HepG2 (cell line): ENCODE measurements at regions not wholly inside any gene's neighbourhood (a gene's known extent, or its start where the extent isn't known, plus 50 kb on each side); places are given as distances from the start of the nearest gene placed in this dataset.

Experiments used
- ATAC-seq: fragments of 200-7000 bp; cut with Tn5 transposase; 3 replicates; pipeline ENCODE4 v1.9.1; 2020; ENCODE audit warnings: mild to moderate bottlenecking, moderate library complexity
- BruUV-seq: library from RNA; stranded (reverse); fragments of 400-500 nt; replicated peaks from 2 replicates; lab custom pipeline; 2021; lab: Mats Ljungman, UMichigan
- CTCF ChIA-PET: fragments of 300-600 bp; formaldehyde crosslinking; extraction: SDS; loops from one replicate; lab custom pipeline; 2021; ENCODE audit warnings: low total read pairs, inconsistent platforms, low intra/inter-chr PET ratio; lab: Yijun Ruan, JAX
- POLR2A ChIA-PET: fragments of 350-600 bp; sonication (Branson Sonifier 250); formaldehyde crosslinking; loops from one replicate; lab custom pipeline; 2020; ENCODE audit warnings: antibody characterized with exemption, inconsistent platforms; lab: Yijun Ruan, JAX
- DNase-seq: peaks from one replicate; pipeline ENCODE4 v3.0.0-alpha.2; 2015; ENCODE audit warnings: low spot score
- FAIRE-seq: peaks from 3 replicates; lab custom pipeline; 2011; peaks lifted over from hg19 to GRCh38; lab: Jason Lieb, UNC
- H2AFZ ChIP-seq: one replicate; pipeline ENCODE4 v1.6.1; 2011; ENCODE audit warnings: low read length, inconsistent platforms
- H3K27ac ChIP-seq: fragments of 300-600 bp; 3 replicates; pipeline ENCODE4 v1.8.0; 2011; ENCODE audit warnings: mixed run types, mild to moderate bottlenecking, mixed read lengths, low read length, inconsistent platforms; ENCODE audit not compliant: insufficient read depth; ENCODE audit errors: extremely low read length
- H3K27me3 ChIP-seq, 2 experiments: fragments of 200-600 bp in 1 of 2; 2 replicates in 1 of 2; 3 replicates in 1 of 2; pipeline versions ENCODE4 v1.6.0 to v1.8.0; 2011; ENCODE audit warnings: low read length in 2 of 2, mild to moderate bottlenecking in 2 of 2, moderate library complexity in 2 of 2, inconsistent platforms in 1 of 2; ENCODE audit not compliant: insufficient read depth in 2 of 2, control insufficient read depth in 1 of 2
- H3K36me3 ChIP-seq, 2 experiments: fragments of 200-600 bp in 1 of 2; replicated peaks in 1 of 2; 2 replicates in 1 of 2; 3 replicates in 1 of 2; pipeline versions ENCODE4 v1.5.1 to v1.8.0; 2011; ENCODE audit warnings: low read length in 2 of 2, inconsistent platforms in 1 of 2; ENCODE audit not compliant: insufficient read depth in 2 of 2, control insufficient read depth in 1 of 2
- H3K4me1 ChIP-seq: 2 replicates; pipeline ENCODE4 v1.5.1; 2012; ENCODE audit warnings: low read length, inconsistent platforms; ENCODE audit not compliant: insufficient read depth
- H3K4me2 ChIP-seq: 2 replicates; pipeline ENCODE4 v1.6.0; 2011; ENCODE audit warnings: low read depth, low read length, inconsistent platforms
- H3K4me3 ChIP-seq, 3 experiments: fragments of 200-600 bp in 1 of 3; sonication (generic), shearing (Covaris generic) in 1 of 3; replicated peaks in 1 of 3; 2 replicates each; pipeline ENCODE4 v1.5.1; 2011 to 2016; ENCODE audit warnings: low read length in 3 of 3, inconsistent platforms in 2 of 3, low read depth in 2 of 3, mild to moderate bottlenecking in 2 of 3, control low read depth in 1 of 3, mixed read lengths in 1 of 3; ENCODE audit not compliant: insufficient read depth in 1 of 3
- H3K79me2 ChIP-seq: one replicate; pipeline ENCODE4 v1.6.1; 2011; ENCODE audit warnings: low read length, inconsistent platforms; ENCODE audit not compliant: insufficient read depth
- H3K9ac ChIP-seq: 2 replicates; pipeline ENCODE4 v1.6.0; 2011; ENCODE audit warnings: mild to moderate bottlenecking, low read depth, low read length, inconsistent platforms; ENCODE audit not compliant: insufficient read depth
- H3K9me3 ChIP-seq: 2 replicates; pipeline ENCODE4 v1.5.1; 2012; ENCODE audit warnings: mild to moderate bottlenecking, low read length
- H4K20me1 ChIP-seq: 2 replicates; pipeline ENCODE4 v1.6.0; 2011; ENCODE audit warnings: inconsistent platforms, mild to moderate bottlenecking, low read length, moderate library complexity; ENCODE audit not compliant: insufficient read depth
- GATA4 ChIP-seq: sonication (generic); IDR thresholded peaks from 2 replicates; pipeline ENCODE4 v1.6.1; 2016; ENCODE audit warnings: antibody characterized with exemption, low read depth, borderline replicate concordance
- IKZF5 ChIP-seq: IDR thresholded peaks from 2 replicates; pipeline ENCODE4 v1.6.1; 2018; ENCODE audit warnings: missing genetic modification reagents, mild to moderate bottlenecking, missing compliant biosample characterization
- NCOA1 ChIP-seq: sonication (generic); formaldehyde crosslinking; IDR thresholded peaks from 2 replicates; pipeline ENCODE4 v1.9.0; 2021; ENCODE audit warnings: missing genetic modification reagents
- SIN3A ChIP-seq: IDR thresholded peaks from 2 replicates; pipeline ENCODE4 v1.6.1; 2011; ENCODE audit warnings: low read depth, mild to moderate bottlenecking, control low read depth, low read length, borderline replicate concordance
- SOX13 ChIP-seq, 3 experiments: fragments of 450-650 bp in 1 of 3; sonication (generic) in 1 of 3; formaldehyde crosslinking in 1 of 3; IDR thresholded peaks in 2 of 3; conservative IDR thresholded peaks in 1 of 3; 2 replicates each; pipeline versions ENCODE4 v1.5.0 to v1.6.1; 2016 to 2020; ENCODE audit warnings: antibody characterized with exemption in 1 of 3, mild to moderate bottlenecking in 1 of 3, missing compliant biosample characterization in 1 of 3, missing genetic modification reagents in 1 of 3, moderate library complexity in 1 of 3
- TFAP4 ChIP-seq: sonication (generic); IDR thresholded peaks from 2 replicates; pipeline ENCODE4 v1.6.1; 2016; ENCODE audit warnings: low read depth, borderline replicate concordance
- ZBTB7B ChIP-seq: sonication (generic); formaldehyde crosslinking; IDR thresholded peaks from 2 replicates; pipeline ENCODE4 v1.4.0; 2020; ENCODE audit warnings: missing genetic modification reagents
- ZNF275 ChIP-seq: sonication (generic); formaldehyde crosslinking; IDR thresholded peaks from 2 replicates; pipeline ENCODE4 v1.8.0; 2022; ENCODE audit warnings: missing genetic modification reagents, mild to moderate bottlenecking, inconsistent platforms, borderline replicate concordance
- ZNF34 ChIP-seq: sonication (generic); formaldehyde crosslinking; IDR thresholded peaks from 2 replicates; pipeline ENCODE4 v1.4.0; 2020; ENCODE audit warnings: mild to moderate bottlenecking, missing genetic modification reagents, borderline replicate concordance
- ZNF501 ChIP-seq: sonication (generic); formaldehyde crosslinking; IDR thresholded peaks from 2 replicates; pipeline ENCODE4 v1.5.1; 2020; ENCODE audit warnings: mild to moderate bottlenecking, moderate library complexity, missing genetic modification reagents
- ZNF512 ChIP-seq: sonication (generic); formaldehyde crosslinking; IDR thresholded peaks from 2 replicates; pipeline ENCODE4 v1.4.0; 2020; ENCODE audit warnings: mild to moderate bottlenecking, missing genetic modification reagents
- WGBS: methylation state at CpG from one replicate; pipeline ENCODE4 v1.1.6; 2017; ENCODE audit warnings: low lambda C conversion rate; 5-methylcytosine and 5-hydroxymethylcytosine counted together
- in situ Hi-C: cut with HindIII; loops from 2 replicates; pipeline ENCODE4 v1.10.0; 2017; ENCODE audit warnings: low pct_unique_long_range_greater_than_20kb; ENCODE audit not compliant: extremely low pct_ligation_motif_present
- intact Hi-C: fragments of 100-400 bp; cut with micrococcal nuclease; formaldehyde crosslinking; loops from one replicate; pipeline ENCODE4 v1.10.0; 2022; ENCODE audit not compliant: unreplicated experiment

- ATAC-seq (no peak), FAIRE-seq (no peak), DNase-seq (no peak)
- no peak overlapping the region for H2AFZ ChIP-seq
- TF ChIP-seq TFAP4 (no peak), NCOA1 (CRISPR knock-in tag) (no peak), ZNF275 (CRISPR knock-in tag) (no peak), IKZF5 (no peak), SIN3A (no peak), SOX13 (IDR thresholded peaks at IDR 0.05) (no peak), SOX13 (CRISPR knock-in tag; conservative IDR thresholded peaks at IDR 0.05 in 1 of 2, IDR thresholded peaks at IDR 0.05 in 1 of 2) (no peak), ZNF512 (CRISPR knock-in tag) (no peak), ZNF34 (CRISPR knock-in tag) (no peak), GATA4 (no peak), ZBTB7B (CRISPR knock-in tag) (no peak), ZNF501 (CRISPR knock-in tag) (no peak)
- in situ Hi-C loops (no loop called here), intact Hi-C loops (no loop called here)
- BruUV-seq, result no TSS peak
- H3K4me1 ChIP-seq, result no peaks in the 10 kb centered on the region
- H3K36me3 ChIP-seq, result no peaks in the 10 kb centered on the region
- no peak overlapping the region for H3K27ac ChIP-seq
- ChIA-PET POLR2A (no interaction called here), CTCF (no interaction called here)
- no peak overlapping the region for H3K4me2 ChIP-seq
- H3K27me3 ChIP-seq, result peaks cover 0 to 11% of the 10 kb centered on the region in 2 experiments; a peak in 1 of 5 replicates
- no peak overlapping the region for H3K4me3 ChIP-seq
- H3K9ac ChIP-seq, result no peak overlapping the region
- 23% methylated on average over 11 of the region's 12 CpGs for WGBS
- no peaks in the 10 kb centered on the region for H3K79me2 ChIP-seq
- no peaks in the 10 kb centered on the region for H4K20me1 ChIP-seq
- no peaks in the 10 kb centered on the region for H3K9me3 ChIP-seq
These were observed 95.5 kb downstream of the GATA3 start for GRCh38 chr10:8149991-8150390.
